Inferior parietal cortex (tissue), 1 donor: ENCODE measurements at regions not wholly inside any gene's neighbourhood (a gene's known extent, or its start where the extent isn't known, plus 50 kb on each side); places are given as distances from the start of the nearest gene placed in this dataset.
"Not testable (repeated sequence)": the region's sequence is repeated elsewhere in the genome, so short reads cannot be mapped to it uniquely, and the experiment has no call there.

Experiments
- DNase-seq: peaks from one replicate; pipeline ENCODE4 v3.0.0-alpha.2; 2016; ENCODE audit errors: extremely low spot score

- no peak for DNase-seq
Observed at GRCh38 chr11:129699711-129700304, 115.8 kb upstream of the TMEM45B start.

- DNase-seq: no peak
Observed at GRCh38 chr11:129700701-129701100, 114.9 kb upstream of the TMEM45B start.

GRCh38 chr11:129701706-129702105 is 113.9 kb upstream of the TMEM45B start:
- DNase-seq: no peak

GRCh38 chr11:129702410-129703398 is 112.9 kb upstream of the TMEM45B start:
- DNase-seq: no peak

- DNase-seq: no peak
Observed at GRCh38 chr11:129703846-129704245, 111.8 kb upstream of the TMEM45B start.

- no peak for DNase-seq
Observed at GRCh38 chr11:129704831-129705230, 110.8 kb upstream of the TMEM45B start.

GRCh38 chr11:129705341-129705740 is 110.3 kb upstream of the TMEM45B start:
- DNase-seq: no peak

- no peak for DNase-seq
Observed at GRCh38 chr11:129705933-129706332, 109.7 kb upstream of the TMEM45B start.

- DNase-seq: no peak
Observed at GRCh38 chr11:129709801-129710398, 105.7 kb upstream of the TMEM45B start.

GRCh38 chr11:129710423-129710822 is 105.2 kb upstream of the TMEM45B start:
- DNase-seq: no peak

GRCh38 chr11:129711760-129712159 is 103.9 kb upstream of the TMEM45B start:
- DNase-seq: no peak

GRCh38 chr11:129712486-129713240 is 103.0 kb upstream of the TMEM45B start:
- not testable (repeated sequence) for DNase-seq

GRCh38 chr11:129719037-129719436 is 96.6 kb upstream of the TMEM45B start:
- DNase-seq: no peak

GRCh38 chr11:129720156-129720555 is 95.5 kb upstream of the TMEM45B start:
- DNase-seq: no peak

- no peak for DNase-seq
Observed at GRCh38 chr11:129720994-129721393, 94.7 kb upstream of the TMEM45B start.

- DNase-seq: no peak
Observed at GRCh38 chr11:129721685-129722084, 94.0 kb upstream of the TMEM45B start.

GRCh38 chr11:129722529-129722928 is 93.1 kb upstream of the TMEM45B start:
- DNase-seq: no peak

GRCh38 chr11:129723146-129723760 is 92.4 kb upstream of the TMEM45B start:
- no peak for DNase-seq

GRCh38 chr11:129723761-129724162 is 91.9 kb upstream of the TMEM45B start:
- no peak for DNase-seq

GRCh38 chr11:129724866-129725265 is 90.8 kb upstream of the TMEM45B start:
- no peak for DNase-seq

- DNase-seq: no peak
Observed at GRCh38 chr11:129726179-129726578, 89.5 kb upstream of the TMEM45B start.
